ENCODE measurements at regions not wholly inside any gene's neighbourhood (a gene's known extent, or its start where the extent isn't known, plus 50 kb on each side); places are given as distances from the start of the nearest gene placed in this dataset.

DNA sequence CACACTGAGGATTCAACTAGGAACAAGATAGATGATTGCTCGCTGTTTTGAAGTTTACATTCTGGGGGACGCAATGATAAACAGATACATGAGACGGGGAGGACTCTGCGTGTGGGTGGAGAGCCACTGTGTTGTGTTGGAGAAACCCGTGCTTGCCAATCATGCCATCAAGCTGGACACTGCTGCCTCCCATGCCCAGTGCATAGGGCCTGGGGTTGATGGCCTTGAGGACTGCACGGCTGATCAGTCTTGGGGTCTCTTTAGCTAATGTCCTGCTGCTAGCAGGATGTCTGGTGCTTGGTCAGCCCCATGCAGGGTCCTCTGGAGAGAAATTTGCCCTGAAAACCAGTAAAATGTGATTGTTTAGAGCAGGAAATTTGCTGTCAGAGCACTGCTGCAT, 221.2 kb upstream of the B3GAT1 start:
- BruUV-seq (replicated peaks), result no TSS peak
- in situ Hi-C loops (cut with MboI), result no loop called here
- H2AFZ ChIP-seq (ENCODE audit: low read depth, low read length), result no peak overlapping the region
- H3K4me1 ChIP-seq (replicated peaks in 1 of 2; ENCODE audit: control insufficient read depth in 2 of 2, insufficient read depth in 2 of 2, low read length in 2 of 2), result no peaks in the 10 kb centered on the region
- H3K36me3 ChIP-seq (ENCODE audit: control insufficient read depth, insufficient read depth, low read length), result no peaks in the 10 kb centered on the region
- DNase-seq (ENCODE audit: extremely low read depth in 1 of 4, low spot score in 3 of 4) (no peak), FAIRE-seq (no peak), ATAC-seq (no peak)
- TF ChIP-seq ZNF644 (tag; IDR thresholded peaks at IDR 0.05; ENCODE audit: low read depth) (no peak), ELF2 (CRISPR knock-in tag; IDR thresholded peaks at IDR 0.05) (no peak), PCBP2 (IDR thresholded peaks at IDR 0.05; ENCODE audit: low read depth, low read length, poor library complexity, severe bottlenecking) (no peak), FOXJ3 (CRISPR knock-in tag; IDR thresholded peaks at IDR 0.05) (no peak)
- TF ChIP-seq, protein P1, sequence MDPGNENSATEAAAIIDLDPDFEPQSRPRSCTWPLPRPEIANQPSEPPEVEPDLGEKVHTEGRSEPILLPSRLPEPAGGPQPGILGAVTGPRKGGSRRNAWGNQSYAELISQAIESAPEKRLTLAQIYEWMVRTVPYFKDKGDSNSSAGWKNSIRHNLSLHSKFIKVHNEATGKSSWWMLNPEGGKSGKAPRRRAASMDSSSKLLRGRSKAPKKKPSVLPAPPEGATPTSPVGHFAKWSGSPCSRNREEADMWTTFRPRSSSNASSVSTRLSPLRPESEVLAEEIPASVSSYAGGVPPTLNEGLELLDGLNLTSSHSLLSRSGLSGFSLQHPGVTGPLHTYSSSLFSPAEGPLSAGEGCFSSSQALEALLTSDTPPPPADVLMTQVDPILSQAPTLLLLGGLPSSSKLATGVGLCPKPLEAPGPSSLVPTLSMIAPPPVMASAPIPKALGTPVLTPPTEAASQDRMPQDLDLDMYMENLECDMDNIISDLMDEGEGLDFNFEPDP (CRISPR knock-in tag; IDR thresholded peaks at IDR 0.05), result no peak
- no peak overlapping the region for H3K9ac ChIP-seq (ENCODE audit: insufficient read depth in 1 of 2, low read depth in 2 of 2, low read length in 2 of 2)
- no peak overlapping the region for H3K27ac ChIP-seq (ENCODE audit: extremely low read depth, low read depth, low read length)
- CTCF ChIA-PET (ENCODE audit: low intra/inter-chr PET ratio), result no interaction called here
- H3K4me2 ChIP-seq (ENCODE audit: insufficient read depth, low read length), result no peak overlapping the region
- intact Hi-C loops (cut with micrococcal nuclease), result no loop called here
- no peaks in the 10 kb centered on the region; the same call in 1 of the 2 replicates for H4K20me1 ChIP-seq (replicated peaks; ENCODE audit: control insufficient read depth, insufficient read depth, low read length)
- WGBS (ENCODE audit: insufficient coverage, low coverage, missing lambda C conversion rate), result under 1% methylated on average over 6 of the region's 6 CpGs
- H3K79me2 ChIP-seq (ENCODE audit: control insufficient read depth, insufficient read depth, low read length), result no peaks in the 10 kb centered on the region
- H3K4me3 ChIP-seq, result no peak overlapping the region
- peaks cover 22 to 70% of the 10 kb centered on the region in 2 experiments; a peak in 4 of 5 replicates for H3K27me3 ChIP-seq (ENCODE audit: control insufficient read depth in 2 of 2, insufficient read depth in 2 of 2, low read length in 2 of 2)
- no peaks in the 10 kb centered on the region for H3K9me1 ChIP-seq (ENCODE audit: control insufficient read depth, insufficient read depth, low read length)
- no peaks in the 10 kb centered on the region for H3K9me3 ChIP-seq (replicated peaks; ENCODE audit: control insufficient read depth, insufficient read depth, low read depth, low read length)
- POLR2A ChIA-PET, result no interaction called here
